Endodermal cell (in vitro differentiated cells): ENCODE measurements at regions not wholly inside any gene's neighbourhood (a gene's known extent, or its start where the extent isn't known, plus 50 kb on each side); places are given as distances from the start of the nearest gene placed in this dataset.

Experiments used
- DNase-seq: peaks from one replicate; pipeline ENCODE4 v3.0.0-alpha.2; 2017
- H3K27ac ChIP-seq: 2 replicates; pipeline ENCODE4 v1.5.1; 2013; ENCODE audit warnings: mild to moderate bottlenecking, low read depth, low read length, moderate library complexity
- H3K27me3 ChIP-seq: 2 replicates; pipeline ENCODE4 v1.6.1; 2013; ENCODE audit warnings: mild to moderate bottlenecking, low read length, moderate library complexity; ENCODE audit not compliant: insufficient read depth, control insufficient read depth, poor library complexity, severe bottlenecking
- H3K36me3 ChIP-seq: 2 replicates; pipeline ENCODE4 v1.7.0; 2013; ENCODE audit warnings: mild to moderate bottlenecking, low read length, moderate library complexity; ENCODE audit not compliant: control insufficient read depth, insufficient read depth
- H3K4me1 ChIP-seq: one replicate; pipeline ENCODE4 v1.7.0; 2013; ENCODE audit warnings: low read length; ENCODE audit not compliant: control insufficient read depth, insufficient read depth
- H3K4me3 ChIP-seq: 2 replicates; pipeline ENCODE4 v1.5.1; 2013; ENCODE audit warnings: mild to moderate bottlenecking, low read length, moderate library complexity
- H3K9ac ChIP-seq: 2 replicates; pipeline ENCODE4 v1.6.1; 2013; ENCODE audit warnings: mild to moderate bottlenecking, low read length, moderate library complexity; ENCODE audit not compliant: poor library complexity, severe bottlenecking; ENCODE audit errors: extremely low read depth
- H3K9me3 ChIP-seq: 2 replicates; pipeline ENCODE4 v1.6.1; 2013; ENCODE audit warnings: mild to moderate bottlenecking, low read length, moderate library complexity; ENCODE audit not compliant: control insufficient read depth
- H3K27ac Mint-ChIP-seq: 2 replicates; pipeline ENCODE4 v1.8.0; 2020; ENCODE audit warnings: mixed read lengths
- H3K27me3 Mint-ChIP-seq: 2 replicates; pipeline ENCODE4 v1.8.0; 2021; ENCODE audit warnings: mild to moderate bottlenecking, mixed read lengths; ENCODE audit not compliant: insufficient read depth
- H3K36me3 Mint-ChIP-seq: 2 replicates; pipeline ENCODE4 v1.8.0; 2020; ENCODE audit warnings: low read depth, mixed read lengths
- H3K4me1 Mint-ChIP-seq: 2 replicates; pipeline ENCODE4 v1.8.0; 2020; ENCODE audit warnings: mixed read lengths
- H3K4me3 Mint-ChIP-seq: 2 replicates; pipeline ENCODE4 v1.8.0; 2020; ENCODE audit warnings: mild to moderate bottlenecking, moderate library complexity, mixed read lengths
- H3K9me3 Mint-ChIP-seq: 2 replicates; pipeline ENCODE4 v1.8.0; 2020; ENCODE audit warnings: mild to moderate bottlenecking, mixed read lengths
- WGBS, 2 experiments: methylation state at CpG; one replicate each; pipeline versions ENCODE4 v1.1.5 to v1.1.7; 2013; ENCODE audit warnings: missing lambda C conversion rate in 2 of 2, mixed read lengths in 1 of 2; ENCODE audit not compliant: insufficient coverage in 1 of 2, insufficient read length in 1 of 2; 5-methylcytosine and 5-hydroxymethylcytosine counted together
- TF ChIP-seq, protein P1 (sequence below): fragments of 200-600 bp; sonication (generic); conservative IDR thresholded peaks from 2 replicates; pipeline ENCODE4 v1.5.0; 2021; ENCODE audit warnings: antibody characterized with exemption, mild to moderate bottlenecking

DNA sequence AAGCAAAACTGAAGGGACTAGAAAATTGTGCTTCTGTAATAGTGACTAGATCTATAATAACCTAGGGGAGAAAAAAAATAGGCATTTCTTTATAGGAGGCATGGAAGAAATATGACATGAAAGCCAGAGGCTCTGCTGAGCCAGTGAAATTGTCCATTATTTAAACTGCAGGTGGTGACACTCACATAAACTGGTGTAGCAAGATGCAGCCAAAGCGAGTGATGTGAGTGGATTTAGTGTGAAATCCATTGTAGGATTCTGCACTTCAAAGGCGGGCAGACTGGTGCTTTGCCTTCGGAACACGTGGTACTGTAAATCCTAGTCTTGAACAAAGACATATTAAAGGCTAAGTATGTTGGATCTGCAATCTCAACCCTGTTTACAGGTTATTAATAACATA lies 361.9 kb downstream of the TBC1D4 start:
- Mint-ChIP-seq H3K36me3 (no peaks in the 10 kb centered on the region), H3K4me3 (no peak overlapping the region), H3K27me3 (peaks cover 7% of the 10 kb centered on the region), H3K9me3 (no peaks in the 10 kb centered on the region), H3K4me1 (no peaks in the 10 kb centered on the region), H3K27ac (no peak overlapping the region)
- Histone ChIP-seq H3K4me3 (no peak overlapping the region), H3K27ac (no peak overlapping the region), H3K36me3 (no peaks in the 10 kb centered on the region), H3K9me3 (no peaks in the 10 kb centered on the region), H3K4me1 (no peaks in the 10 kb centered on the region), H3K9ac (no peak overlapping the region), H3K27me3 (no peaks in the 10 kb centered on the region)
- no peak for DNase-seq
- TF ChIP-seq, protein P1, sequence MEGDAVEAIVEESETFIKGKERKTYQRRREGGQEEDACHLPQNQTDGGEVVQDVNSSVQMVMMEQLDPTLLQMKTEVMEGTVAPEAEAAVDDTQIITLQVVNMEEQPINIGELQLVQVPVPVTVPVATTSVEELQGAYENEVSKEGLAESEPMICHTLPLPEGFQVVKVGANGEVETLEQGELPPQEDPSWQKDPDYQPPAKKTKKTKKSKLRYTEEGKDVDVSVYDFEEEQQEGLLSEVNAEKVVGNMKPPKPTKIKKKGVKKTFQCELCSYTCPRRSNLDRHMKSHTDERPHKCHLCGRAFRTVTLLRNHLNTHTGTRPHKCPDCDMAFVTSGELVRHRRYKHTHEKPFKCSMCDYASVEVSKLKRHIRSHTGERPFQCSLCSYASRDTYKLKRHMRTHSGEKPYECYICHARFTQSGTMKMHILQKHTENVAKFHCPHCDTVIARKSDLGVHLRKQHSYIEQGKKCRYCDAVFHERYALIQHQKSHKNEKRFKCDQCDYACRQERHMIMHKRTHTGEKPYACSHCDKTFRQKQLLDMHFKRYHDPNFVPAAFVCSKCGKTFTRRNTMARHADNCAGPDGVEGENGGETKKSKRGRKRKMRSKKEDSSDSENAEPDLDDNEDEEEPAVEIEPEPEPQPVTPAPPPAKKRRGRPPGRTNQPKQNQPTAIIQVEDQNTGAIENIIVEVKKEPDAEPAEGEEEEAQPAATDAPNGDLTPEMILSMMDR: no peak
- 94 to 100% methylated on average over 1 to 4 of the region's 4 CpGs for WGBS, 2 experiments

DNA sequence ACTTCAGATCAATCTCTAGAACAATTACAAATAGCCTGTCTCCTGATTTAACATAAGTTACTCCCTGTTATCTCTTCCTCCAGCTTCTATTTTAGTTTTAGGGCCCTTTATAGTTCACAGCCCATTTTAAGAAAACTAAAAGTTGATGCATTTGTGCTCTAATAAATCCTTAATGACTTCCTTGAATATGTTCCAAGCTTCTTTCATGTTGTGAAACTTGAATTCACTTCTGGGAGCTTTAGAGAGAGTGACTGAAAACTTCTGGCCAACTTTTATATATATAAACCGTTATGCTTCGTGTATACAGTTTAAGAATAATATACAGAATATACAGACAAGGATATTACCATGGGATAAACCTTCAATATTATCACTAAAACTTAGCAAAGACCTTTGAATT lies 366.8 kb downstream of the TBC1D4 start:
- H3K27me3 ChIP-seq: no peaks in the 10 kb centered on the region
- H3K4me1 ChIP-seq: no peaks in the 10 kb centered on the region
- H3K27ac Mint-ChIP-seq: no peak overlapping the region
- no peak overlapping the region for H3K4me3 Mint-ChIP-seq
- WGBS, 2 experiments: 100% methylated on average over 1 of the region's 2 CpGs; no CpG with 5 or more reads in 1 of the 2 experiments
- H3K4me1 Mint-ChIP-seq: no peaks in the 10 kb centered on the region
- no peaks in the 10 kb centered on the region for H3K36me3 Mint-ChIP-seq
- no peak overlapping the region for H3K4me3 ChIP-seq
- H3K27me3 Mint-ChIP-seq: peaks cover 13% of the 10 kb centered on the region
- peaks cover 13% of the 10 kb centered on the region for H3K9me3 Mint-ChIP-seq
- no peak for DNase-seq
- H3K36me3 ChIP-seq: no peaks in the 10 kb centered on the region
- TF ChIP-seq, protein P1: no peak
- no peak overlapping the region for H3K9ac ChIP-seq
- H3K27ac ChIP-seq: no peak overlapping the region
- H3K9me3 ChIP-seq: no peaks in the 10 kb centered on the region

DNA sequence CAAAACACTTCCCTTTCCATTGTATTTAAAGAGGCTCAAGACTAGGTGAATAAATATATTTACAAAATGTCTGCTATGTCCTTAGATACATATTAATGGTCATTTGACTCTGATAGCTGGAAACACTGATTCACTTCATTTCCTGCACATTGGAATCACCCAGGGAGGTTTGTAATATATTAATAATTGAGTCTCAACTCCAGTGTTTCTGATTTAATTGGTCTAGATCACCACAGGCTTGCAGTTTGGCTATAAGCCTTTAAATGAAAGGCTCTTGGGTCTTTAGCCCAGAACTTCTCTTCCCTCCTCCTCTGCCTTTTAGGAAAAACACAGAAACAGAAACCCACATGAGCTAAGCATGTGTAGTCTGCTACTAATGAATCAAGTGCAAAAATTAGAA lies 378.0 kb downstream of the TBC1D4 start:
- TF ChIP-seq, protein P1: no peak
- Mint-ChIP-seq H3K27ac (no peak overlapping the region), H3K27me3 (peaks cover 61% of the 10 kb centered on the region), H3K9me3 (peaks cover 6% of the 10 kb centered on the region), H3K4me3 (no peak overlapping the region), H3K4me1 (peaks cover 14% of the 10 kb centered on the region), H3K36me3 (no peaks in the 10 kb centered on the region)
- Histone ChIP-seq H3K9me3 (peaks cover 12% of the 10 kb centered on the region), H3K9ac (no peak overlapping the region), H3K36me3 (no peaks in the 10 kb centered on the region), H3K4me3 (no peak overlapping the region), H3K27ac (no peak overlapping the region), H3K4me1 (no peaks in the 10 kb centered on the region), H3K27me3 (peaks cover 47% of the 10 kb centered on the region)
- DNase-seq: no peak
